ENCODE measurements at regions not wholly inside any gene's neighbourhood (a gene's known extent, or its start where the extent isn't known, plus 50 kb on each side); places are given as distances from the start of the nearest gene placed in this dataset.

DNA sequence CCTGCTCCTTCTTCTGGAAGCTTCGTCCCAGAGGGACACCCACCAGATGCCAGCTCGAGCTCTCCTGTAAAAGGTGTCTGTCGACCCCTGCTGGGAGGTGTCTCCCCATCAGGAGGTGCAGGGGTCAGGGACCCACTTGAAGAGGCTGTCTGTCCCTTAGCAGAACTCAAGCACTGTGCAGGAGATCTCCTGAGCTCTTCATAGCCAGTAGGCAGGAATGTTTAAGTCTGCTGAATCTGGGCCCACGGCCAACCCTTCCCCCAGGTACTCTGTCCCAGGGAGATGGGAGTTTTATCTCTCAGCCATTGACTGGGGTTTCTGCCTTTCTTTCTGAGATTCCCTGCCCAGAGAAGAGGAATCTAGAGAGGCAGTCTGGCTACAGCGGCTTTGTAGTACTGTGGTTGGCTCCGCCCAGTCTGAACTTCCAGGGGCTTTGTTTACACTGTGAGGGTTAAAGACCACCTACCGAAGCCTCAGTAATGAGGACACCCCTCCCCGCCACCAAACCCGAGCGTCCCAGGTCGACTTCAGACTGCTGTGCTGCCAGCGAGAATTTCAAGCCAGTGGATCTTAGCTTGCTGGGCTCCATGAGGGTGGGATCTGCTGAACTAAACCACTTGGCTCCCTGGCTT lies 1383.0 kb upstream of the TENM3 start:
- Histone ChIP-seq H3K27me3 (replicated peaks in 1 of 7) (no peaks in the 10 kb centered on the region), H3K4me3 (no peak overlapping the region), H3K36me3 (no peaks in the 10 kb centered on the region), H3K4me1 (no peaks in the 10 kb centered on the region), H3K27ac (no peak overlapping the region), H3K9me3 (peaks cover 0 to 14% (median 4%) of the 10 kb centered on the region in 8 donors)
- TF ChIP-seq, protein P1, sequence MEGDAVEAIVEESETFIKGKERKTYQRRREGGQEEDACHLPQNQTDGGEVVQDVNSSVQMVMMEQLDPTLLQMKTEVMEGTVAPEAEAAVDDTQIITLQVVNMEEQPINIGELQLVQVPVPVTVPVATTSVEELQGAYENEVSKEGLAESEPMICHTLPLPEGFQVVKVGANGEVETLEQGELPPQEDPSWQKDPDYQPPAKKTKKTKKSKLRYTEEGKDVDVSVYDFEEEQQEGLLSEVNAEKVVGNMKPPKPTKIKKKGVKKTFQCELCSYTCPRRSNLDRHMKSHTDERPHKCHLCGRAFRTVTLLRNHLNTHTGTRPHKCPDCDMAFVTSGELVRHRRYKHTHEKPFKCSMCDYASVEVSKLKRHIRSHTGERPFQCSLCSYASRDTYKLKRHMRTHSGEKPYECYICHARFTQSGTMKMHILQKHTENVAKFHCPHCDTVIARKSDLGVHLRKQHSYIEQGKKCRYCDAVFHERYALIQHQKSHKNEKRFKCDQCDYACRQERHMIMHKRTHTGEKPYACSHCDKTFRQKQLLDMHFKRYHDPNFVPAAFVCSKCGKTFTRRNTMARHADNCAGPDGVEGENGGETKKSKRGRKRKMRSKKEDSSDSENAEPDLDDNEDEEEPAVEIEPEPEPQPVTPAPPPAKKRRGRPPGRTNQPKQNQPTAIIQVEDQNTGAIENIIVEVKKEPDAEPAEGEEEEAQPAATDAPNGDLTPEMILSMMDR (IDR thresholded peaks at IDR 0.05 in 8 of 11, conservative IDR thresholded peaks at IDR 0.05 in 3 of 11): no peak
- TF ChIP-seq POLR2A (IDR thresholded peaks at IDR 0.05): no peak
- no peak for TF ChIP-seq POLR2AphosphoS5 (IDR thresholded peaks at IDR 0.05)
- intact Hi-C loops (cut with DNase I; ENCODE audit: low total_unique reads): no loop called here
- DNase-seq: no peak
- 61 to 85% (median 77%) methylated on average over 10 to 12 of the region's 12 CpGs for WGBS, 5 donors

DNA sequence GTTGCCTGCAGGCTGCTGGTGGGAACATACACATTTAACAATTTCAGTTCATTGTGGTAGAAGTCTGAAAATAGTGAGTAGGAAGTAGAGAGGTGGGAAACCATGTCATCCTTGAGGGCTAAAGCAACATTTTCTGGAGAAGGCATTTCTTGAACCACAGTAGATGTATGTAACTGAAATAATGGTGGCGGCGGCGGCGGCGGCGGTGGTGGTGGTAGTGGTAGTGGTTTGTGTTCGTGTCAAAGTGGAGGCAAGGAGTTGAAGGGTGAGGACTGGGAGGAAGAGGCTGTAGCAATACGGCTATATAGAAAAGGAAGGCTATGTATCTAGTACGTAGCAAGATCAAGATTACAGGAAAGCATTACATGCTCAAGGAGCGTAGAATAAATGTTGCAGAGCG lies 1381.6 kb upstream of the TENM3 start:
- intact Hi-C loops (cut with DNase I; ENCODE audit: low total_unique reads): no loop called here
- H3K36me3 ChIP-seq: no peaks in the 10 kb centered on the region
- H3K9me3 ChIP-seq: peaks cover 0 to 27% (median 11%) of the 10 kb centered on the region in 8 donors
- WGBS, 5 donors: 88 to 96% (median 92%) methylated on average over 11 of the region's 11 CpGs
- H3K4me3 ChIP-seq: no peak overlapping the region
- H3K27me3 ChIP-seq (replicated peaks in 1 of 7): no peaks in the 10 kb centered on the region
- no peak for TF ChIP-seq POLR2A (IDR thresholded peaks at IDR 0.05)
- TF ChIP-seq, protein P1 (IDR thresholded peaks at IDR 0.05 in 8 of 11, conservative IDR thresholded peaks at IDR 0.05 in 3 of 11): no peak
- TF ChIP-seq POLR2AphosphoS5 (IDR thresholded peaks at IDR 0.05): no peak
- no peak for DNase-seq
- H3K27ac ChIP-seq: no peak overlapping the region
- no peaks in the 10 kb centered on the region for H3K4me1 ChIP-seq

DNA sequence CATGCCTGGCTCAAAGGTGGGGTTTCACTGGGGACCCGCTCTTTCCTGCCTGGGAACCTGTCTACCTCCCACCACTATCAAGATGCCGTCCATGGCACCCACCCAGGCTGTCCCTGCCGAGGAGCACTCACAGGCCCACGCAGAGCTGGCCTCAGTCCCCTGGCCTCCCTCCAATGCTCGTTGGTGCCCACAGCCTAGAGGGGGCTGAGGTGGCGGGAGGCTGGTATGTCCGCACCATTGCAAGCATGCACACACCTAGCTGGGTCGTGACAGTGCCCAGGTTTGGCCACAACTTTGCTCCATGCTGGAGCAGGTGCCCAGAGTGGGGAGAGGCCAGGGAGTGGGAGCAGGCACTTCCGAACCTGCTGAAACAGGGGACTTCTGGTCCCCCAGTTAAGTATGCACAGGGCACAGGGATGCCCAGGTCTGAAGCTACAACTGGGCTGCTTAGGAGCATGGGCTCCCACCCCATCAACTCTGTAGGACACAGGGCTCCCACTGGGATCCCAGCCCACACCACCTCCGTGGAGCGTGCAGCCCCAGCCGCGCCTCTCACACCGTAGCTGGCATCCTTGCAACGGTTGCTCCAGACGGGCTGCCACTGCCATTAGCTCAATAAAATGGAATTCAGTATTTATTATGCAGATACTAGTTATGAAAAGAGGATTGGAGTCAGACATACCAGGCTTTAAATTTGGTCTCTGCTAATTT lies 1376.1 kb upstream of the TENM3 start:
- no peak for DNase-seq
- TF ChIP-seq, protein P1 (IDR thresholded peaks at IDR 0.05 in 8 of 11, conservative IDR thresholded peaks at IDR 0.05 in 3 of 11): no peak
- no peak for TF ChIP-seq POLR2A (IDR thresholded peaks at IDR 0.05)
- no peak for TF ChIP-seq POLR2AphosphoS5 (IDR thresholded peaks at IDR 0.05)
- WGBS, 5 donors: 79 to 94% (median 87%) methylated on average over 13 to 16 of the region's 16 CpGs

DNA sequence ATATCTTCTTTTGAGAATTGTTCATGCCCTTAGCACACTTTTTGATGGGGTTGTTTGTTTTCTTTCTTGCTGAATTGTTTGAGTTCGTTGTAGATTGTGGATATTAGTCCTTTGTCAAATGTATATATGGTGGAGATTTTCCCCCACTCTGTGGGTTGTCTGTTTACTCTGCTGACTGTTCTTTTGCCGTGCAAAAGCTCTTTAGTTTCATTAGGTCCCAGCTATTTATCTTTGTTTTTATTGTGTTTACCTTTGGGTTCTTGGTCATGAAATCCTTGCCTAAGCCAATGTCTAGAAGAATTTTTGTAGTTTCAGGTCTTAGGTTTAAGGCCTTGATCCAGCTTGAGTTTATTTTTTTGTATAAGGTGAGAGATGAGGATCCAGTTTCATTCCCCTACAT lies 1372.6 kb upstream of the TENM3 start:
- Histone ChIP-seq H3K36me3 (no peaks in the 10 kb centered on the region), H3K27ac (no peak overlapping the region), H3K9me3 (peaks cover 0 to 30% (median 18%) of the 10 kb centered on the region in 8 donors), H3K27me3 (replicated peaks in 1 of 7) (no peaks in the 10 kb centered on the region), H3K4me3 (no peak overlapping the region), H3K4me1 (no peaks in the 10 kb centered on the region)
- no peak for DNase-seq
- intact Hi-C loops (cut with DNase I; ENCODE audit: low total_unique reads): no loop called here
- TF ChIP-seq, protein P1 (IDR thresholded peaks at IDR 0.05 in 8 of 11, conservative IDR thresholded peaks at IDR 0.05 in 3 of 11): no peak
- no peak for TF ChIP-seq POLR2A (IDR thresholded peaks at IDR 0.05)
- no peak for TF ChIP-seq POLR2AphosphoS5 (IDR thresholded peaks at IDR 0.05)
- 65 to 73% (median 70%) methylated on average over 2 of the region's 2 CpGs for WGBS, 5 donors

More for the DNA sequence above, 1376.1 kb upstream of the TENM3 start:
- Histone ChIP-seq H3K27me3 (replicated peaks in 1 of 7) (no peaks in the 10 kb centered on the region), H3K36me3 (no peaks in the 10 kb centered on the region), H3K9me3 (peaks cover 0 to 23% (median 16%) of the 10 kb centered on the region in 8 donors), H3K27ac (no peak overlapping the region), H3K4me1 (no peaks in the 10 kb centered on the region), H3K4me3 (no peak overlapping the region)
- intact Hi-C loops (cut with DNase I; ENCODE audit: low total_unique reads): no loop called here
